AG09319 (cell line): ENCODE measurements at regions not wholly inside any gene's neighbourhood (a gene's known extent, or its start where the extent isn't known, plus 50 kb on each side); places are given as distances from the start of the nearest gene placed in this dataset.

ENCODE experiments used
- DNase-seq: peaks from one replicate; pipeline ENCODE4 v3.0.0-alpha.2; 2010; ENCODE audit warnings: low read depth; ENCODE audit errors: extremely low read depth
- TF ChIP-seq, protein P1 (sequence below): IDR thresholded peaks from 2 replicates; pipeline ENCODE4 v1.5.1; 2011; ENCODE audit warnings: low read depth, mild to moderate bottlenecking, inconsistent platforms, low read length, moderate library complexity

DNA sequence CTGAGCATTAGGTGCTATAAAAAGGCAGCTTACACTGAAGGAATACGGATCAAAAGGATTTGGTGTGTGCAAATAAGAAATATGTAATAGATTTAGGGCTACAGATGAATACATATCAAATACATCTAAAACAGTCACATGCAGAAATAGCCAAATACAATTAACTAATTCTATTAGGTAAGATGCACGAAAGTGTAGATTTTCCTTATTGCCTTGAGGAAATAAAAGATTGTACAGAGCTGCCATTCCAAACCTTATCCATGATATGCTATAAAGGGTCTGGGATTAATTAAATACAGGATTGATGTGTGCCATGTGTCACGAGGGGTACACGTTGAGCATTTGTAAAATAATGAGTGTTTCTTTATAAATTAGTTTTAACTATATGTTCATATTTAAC lies 107.0 kb upstream of the ELOVL6 start:
- DNase-seq = no peak
- TF ChIP-seq, protein P1, sequence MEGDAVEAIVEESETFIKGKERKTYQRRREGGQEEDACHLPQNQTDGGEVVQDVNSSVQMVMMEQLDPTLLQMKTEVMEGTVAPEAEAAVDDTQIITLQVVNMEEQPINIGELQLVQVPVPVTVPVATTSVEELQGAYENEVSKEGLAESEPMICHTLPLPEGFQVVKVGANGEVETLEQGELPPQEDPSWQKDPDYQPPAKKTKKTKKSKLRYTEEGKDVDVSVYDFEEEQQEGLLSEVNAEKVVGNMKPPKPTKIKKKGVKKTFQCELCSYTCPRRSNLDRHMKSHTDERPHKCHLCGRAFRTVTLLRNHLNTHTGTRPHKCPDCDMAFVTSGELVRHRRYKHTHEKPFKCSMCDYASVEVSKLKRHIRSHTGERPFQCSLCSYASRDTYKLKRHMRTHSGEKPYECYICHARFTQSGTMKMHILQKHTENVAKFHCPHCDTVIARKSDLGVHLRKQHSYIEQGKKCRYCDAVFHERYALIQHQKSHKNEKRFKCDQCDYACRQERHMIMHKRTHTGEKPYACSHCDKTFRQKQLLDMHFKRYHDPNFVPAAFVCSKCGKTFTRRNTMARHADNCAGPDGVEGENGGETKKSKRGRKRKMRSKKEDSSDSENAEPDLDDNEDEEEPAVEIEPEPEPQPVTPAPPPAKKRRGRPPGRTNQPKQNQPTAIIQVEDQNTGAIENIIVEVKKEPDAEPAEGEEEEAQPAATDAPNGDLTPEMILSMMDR = no peak

DNA sequence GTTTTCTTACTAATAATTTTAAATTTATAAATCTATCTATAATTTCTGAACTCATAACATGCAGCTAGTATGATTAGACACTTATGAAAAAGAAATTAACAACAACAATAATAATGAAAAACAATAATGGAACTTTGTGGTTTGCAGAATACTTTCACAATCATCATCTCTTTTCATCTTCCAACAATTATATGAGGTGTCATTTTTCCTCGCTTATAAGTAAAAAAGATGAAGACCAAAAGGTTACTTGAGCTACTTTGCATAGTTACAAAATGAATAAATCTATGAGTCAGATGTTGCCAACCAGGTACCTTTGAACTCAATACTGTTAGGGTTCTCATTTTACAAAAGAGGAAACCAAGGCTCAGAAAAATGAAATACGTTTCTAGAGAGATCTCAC lies 98.5 kb upstream of the ELOVL6 start:
- DNase-seq = no peak
- TF ChIP-seq, protein P1 = no peak

DNA sequence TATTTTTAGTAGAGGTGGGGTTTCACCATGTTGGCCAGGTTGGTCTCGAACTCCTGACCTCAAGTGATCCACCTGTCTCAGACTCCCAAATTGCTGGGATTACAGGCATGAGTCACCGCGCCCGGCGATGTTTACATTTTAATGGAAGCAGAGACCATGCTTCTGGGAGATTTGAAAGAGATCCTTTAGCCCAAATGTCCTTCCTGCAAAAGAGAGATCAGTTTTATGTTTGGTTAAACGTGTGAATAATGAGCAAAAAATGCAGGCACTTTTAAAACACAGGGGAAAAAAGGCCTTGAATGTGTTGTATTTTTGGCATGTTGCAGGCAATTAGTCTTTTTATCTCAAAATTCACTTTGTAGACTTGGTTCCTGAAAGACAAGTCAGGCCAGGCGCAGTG lies 95.8 kb upstream of the ELOVL6 start:
- TF ChIP-seq, protein P1 = no peak
- DNase-seq = no peak

DNA sequence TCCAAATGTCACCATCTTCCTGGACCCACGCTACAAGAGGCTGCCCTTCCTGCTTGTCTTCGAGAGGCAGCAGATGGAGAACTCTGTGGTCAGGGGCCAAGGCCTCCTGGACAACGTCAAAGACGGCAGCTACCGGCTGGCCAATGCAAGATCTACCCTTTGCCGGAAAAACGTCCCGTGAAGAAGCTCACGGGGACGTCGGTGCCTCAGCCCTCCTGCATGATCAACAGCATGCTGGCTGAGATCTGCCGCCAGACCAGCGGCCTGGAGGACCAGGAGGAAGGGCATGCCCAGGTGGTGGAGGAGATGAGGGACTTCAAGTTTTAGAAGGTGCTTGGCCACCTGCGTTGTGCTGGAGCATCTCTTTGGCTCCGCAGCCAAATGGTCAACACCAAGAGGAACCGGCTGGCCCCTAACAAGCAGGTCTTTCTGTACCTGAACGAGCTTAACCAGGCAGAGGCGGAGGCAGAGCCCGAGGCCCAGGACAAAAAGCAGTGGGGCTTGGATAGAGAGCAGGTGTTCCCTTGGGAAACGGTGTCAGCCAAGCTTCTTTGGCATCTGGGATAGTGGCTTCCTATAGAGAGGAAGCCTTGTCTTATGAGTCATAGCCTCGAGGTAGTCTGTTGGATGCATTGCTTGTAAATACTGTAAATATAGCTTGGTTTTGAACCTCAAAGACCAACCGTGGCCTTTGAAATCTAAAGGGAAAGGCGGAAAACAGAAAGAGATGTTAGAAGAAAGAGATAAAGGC lies 94.8 kb upstream of the ELOVL6 start:
- no peak for DNase-seq
- TF ChIP-seq, protein P1 = no peak

DNA sequence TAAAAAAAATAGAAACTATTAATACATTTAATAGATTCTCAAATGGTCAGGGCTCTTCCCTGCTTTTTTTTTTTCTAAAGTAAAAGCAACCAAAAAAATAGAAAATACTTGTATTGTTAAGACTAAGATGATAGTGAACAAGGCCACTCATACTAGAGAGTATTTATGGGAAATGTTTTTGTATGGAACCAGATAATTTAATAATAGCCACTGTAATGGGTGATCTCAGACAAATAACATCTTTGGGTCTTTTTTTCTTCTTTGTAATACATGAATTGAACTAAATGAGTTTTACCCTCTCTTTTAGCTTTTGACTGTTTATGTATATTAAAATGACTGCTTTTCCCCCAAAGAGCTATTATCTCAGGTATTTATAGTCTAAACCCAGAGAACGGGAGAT lies 92.1 kb upstream of the ELOVL6 start:
- no peak for DNase-seq
- TF ChIP-seq, protein P1 = no peak

DNA sequence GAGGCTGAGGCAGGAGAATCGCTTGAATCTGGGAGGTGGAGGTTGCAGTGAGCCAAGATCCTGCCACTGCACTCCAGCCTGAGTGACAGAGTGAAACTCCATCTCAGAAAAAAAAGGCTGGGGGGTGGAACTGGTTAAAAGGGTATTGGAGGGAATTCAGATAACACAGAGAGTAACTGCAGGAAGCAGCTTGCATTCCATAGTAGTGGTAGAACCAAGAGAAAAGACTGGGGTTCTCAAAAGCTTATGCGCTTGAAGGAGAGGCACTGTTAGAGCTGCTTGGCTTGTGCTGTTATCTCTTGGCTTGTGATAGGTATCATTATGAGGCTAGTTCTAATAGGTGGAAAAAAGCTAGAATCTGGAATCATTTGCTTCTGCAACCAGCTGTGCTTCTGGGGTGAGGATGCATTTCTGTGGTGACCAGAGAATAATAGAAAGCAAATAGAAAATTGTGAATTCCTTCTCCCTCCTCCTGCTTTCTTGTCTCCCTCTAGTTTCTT lies 91.2 kb upstream of the ELOVL6 start:
- TF ChIP-seq, protein P1 = no peak
- no peak for DNase-seq

DNA sequence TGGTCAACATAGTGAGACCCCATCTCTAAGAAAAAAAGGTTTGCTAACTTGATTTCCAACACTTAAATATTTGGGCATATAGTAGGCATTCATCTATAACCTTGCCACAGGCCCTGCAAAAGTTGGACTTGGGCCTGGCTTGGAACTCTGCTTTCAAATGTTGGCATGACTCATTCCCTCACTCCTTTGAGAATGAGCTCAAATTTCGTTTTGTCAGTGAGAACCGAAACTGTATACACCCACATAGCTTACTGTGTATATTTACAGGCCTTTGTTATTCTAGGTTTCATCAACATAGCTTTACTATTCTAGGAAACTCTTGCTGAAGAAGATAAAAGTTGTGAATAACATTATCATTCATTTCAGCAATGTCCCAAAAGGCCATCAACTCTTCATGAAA lies 88.7 kb upstream of the ELOVL6 start:
- peak; percentile 56 for DNase-seq
- TF ChIP-seq, protein P1 = no peak
